MM.1S (cell line): ENCODE measurements at regions not wholly inside any gene's neighbourhood (a gene's known extent, or its start where the extent isn't known, plus 50 kb on each side); places are given as distances from the start of the nearest gene placed in this dataset.
A peak's percentile ranks its signal among the peaks of the same experiment; 100 is the strongest.

Experiments
- DNase-seq: peaks from one replicate; pipeline ENCODE4 v3.0.0-alpha.2; 2015
- H2AFZ ChIP-seq: fragments of 300-600 bp; sonication (generic); 2 replicates; pipeline ENCODE4 v1.6.0; 2016; ENCODE audit warnings: antibody characterized with exemption, low read length
- H3F3A ChIP-seq: fragments of 300-600 bp; sonication (generic); 2 replicates; pipeline ENCODE4 v1.6.1; 2016; ENCODE audit warnings: mild to moderate bottlenecking, antibody characterized with exemption, low read length, moderate library complexity, mixed read lengths; ENCODE audit not compliant: insufficient read depth
- H3K27ac ChIP-seq: fragments of 300-600 bp; sonication (generic); 2 replicates; pipeline ENCODE4 v1.5.1; 2016; ENCODE audit warnings: mild to moderate bottlenecking, low read length
- H3K27me3 ChIP-seq: fragments of 300-600 bp; sonication (generic); replicated peaks from 2 replicates; pipeline ENCODE4 v1.6.0; 2016; ENCODE audit warnings: low read length; ENCODE audit not compliant: insufficient read depth
- H3K36me3 ChIP-seq: fragments of 300-600 bp; sonication (generic); replicated peaks from 2 replicates; pipeline ENCODE4 v1.6.1; 2016; ENCODE audit warnings: mild to moderate bottlenecking, low read length, mixed read lengths; ENCODE audit not compliant: insufficient read depth
- H3K4me1 ChIP-seq: fragments of 300-600 bp; sonication (generic); 2 replicates; pipeline ENCODE4 v1.6.1; 2016; ENCODE audit warnings: low read length, mixed read lengths
- H3K4me2 ChIP-seq: fragments of 300-600 bp; sonication (generic); 2 replicates; pipeline ENCODE4 v1.6.0; 2016; ENCODE audit warnings: low read depth, low read length
- H3K4me3 ChIP-seq: fragments of 300-600 bp; sonication (generic); 2 replicates; pipeline ENCODE4 v1.5.1; 2016; ENCODE audit warnings: low read length, mixed read lengths
- H3K79me2 ChIP-seq: fragments of 300-600 bp; sonication (generic); 2 replicates; pipeline ENCODE4 v1.6.1; 2016; ENCODE audit warnings: mixed run types, low read length, mixed read lengths
- H3K9ac ChIP-seq: fragments of 300-600 bp; sonication (generic); 2 replicates; pipeline ENCODE4 v1.6.1; 2016; ENCODE audit warnings: low read length, mixed read lengths
- H3K9me2 ChIP-seq: fragments of 300-600 bp; sonication (generic); replicated peaks from 2 replicates; pipeline ENCODE4 v1.6.1; 2016; ENCODE audit warnings: mild to moderate bottlenecking, low read length, mixed read lengths; ENCODE audit not compliant: insufficient read depth
- H3K9me3 ChIP-seq: fragments of 300-600 bp; sonication (generic); replicated peaks from 2 replicates; pipeline ENCODE4 v1.6.1; 2016; ENCODE audit warnings: mild to moderate bottlenecking, low read length, mixed read lengths; ENCODE audit not compliant: insufficient read depth
- H4K20me1 ChIP-seq: fragments of 300-600 bp; sonication (generic); 2 replicates; pipeline ENCODE4 v1.6.1; 2016; ENCODE audit warnings: mild to moderate bottlenecking, low read length, moderate library complexity, mixed read lengths; ENCODE audit not compliant: insufficient read depth
- EZH2 ChIP-seq: fragments of 300-600 bp; sonication (generic); optimal IDR thresholded peaks from 2 replicates; pipeline ENCODE3; 2017; ENCODE audit warnings: low read depth, mild to moderate bottlenecking, antibody characterized with exemption, low read length, mixed read lengths
- EZH2phosphoT487 ChIP-seq: fragments of 300-600 bp; sonication (generic); IDR thresholded peaks from 2 replicates; pipeline ENCODE4 v1.6.1; 2018; ENCODE audit warnings: antibody characterized with exemption, low read length
- TF ChIP-seq, protein P1 (sequence below): fragments of 300-600 bp; sonication (generic); IDR thresholded peaks from 2 replicates; pipeline ENCODE4 v1.5.1; 2016; ENCODE audit warnings: antibody characterized with exemption, low read length, mixed read lengths

DNA sequence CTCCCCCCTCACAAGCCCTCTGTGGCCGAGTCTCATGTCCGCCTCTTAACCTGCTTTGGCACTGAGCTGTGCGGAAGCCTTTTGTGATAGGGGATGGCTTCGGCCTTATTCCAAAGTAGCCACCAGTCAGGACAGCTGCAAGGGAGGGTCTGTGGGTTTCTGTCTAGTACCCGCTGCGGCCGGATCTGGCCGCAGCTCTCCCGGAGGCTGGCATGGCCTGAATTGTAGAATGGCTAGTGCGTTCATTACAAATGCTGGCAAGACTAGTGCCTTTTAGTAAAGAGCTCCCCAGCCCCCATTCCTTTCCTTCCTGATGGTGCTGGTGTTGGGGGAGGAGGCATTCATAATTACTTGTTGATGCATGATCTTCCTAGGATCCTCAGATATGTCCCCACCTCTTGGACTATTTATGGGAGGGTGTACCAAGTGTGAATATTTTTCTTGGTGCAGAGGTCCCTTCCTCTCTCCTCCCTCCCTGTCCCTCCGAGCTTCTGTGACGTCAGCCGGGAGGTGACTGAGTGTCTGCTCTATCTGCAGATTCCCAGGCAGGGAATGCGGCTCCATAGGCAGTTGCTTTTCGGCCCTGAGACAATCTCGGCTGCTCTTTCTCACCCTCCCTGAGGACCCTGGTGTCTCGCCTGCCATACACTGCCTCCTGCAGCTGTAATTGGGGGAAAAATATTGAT is 108.7 kb upstream of the E2F8 start:
- H3K36me3 ChIP-seq = no peaks in the 10 kb centered on the region
- peaks cover 85% of the 10 kb centered on the region for H3K79me2 ChIP-seq
- H3K27me3 ChIP-seq = no peaks in the 10 kb centered on the region
- peaks cover 13% of the 10 kb centered on the region for H3F3A ChIP-seq
- H3K9me2 ChIP-seq = no peaks in the 10 kb centered on the region
- no peak overlapping the region for H3K4me2 ChIP-seq
- H3K9me3 ChIP-seq = no peaks in the 10 kb centered on the region
- TF ChIP-seq EZH2 (no peak), EZH2phosphoT487 (no peak)
- TF ChIP-seq, protein P1, sequence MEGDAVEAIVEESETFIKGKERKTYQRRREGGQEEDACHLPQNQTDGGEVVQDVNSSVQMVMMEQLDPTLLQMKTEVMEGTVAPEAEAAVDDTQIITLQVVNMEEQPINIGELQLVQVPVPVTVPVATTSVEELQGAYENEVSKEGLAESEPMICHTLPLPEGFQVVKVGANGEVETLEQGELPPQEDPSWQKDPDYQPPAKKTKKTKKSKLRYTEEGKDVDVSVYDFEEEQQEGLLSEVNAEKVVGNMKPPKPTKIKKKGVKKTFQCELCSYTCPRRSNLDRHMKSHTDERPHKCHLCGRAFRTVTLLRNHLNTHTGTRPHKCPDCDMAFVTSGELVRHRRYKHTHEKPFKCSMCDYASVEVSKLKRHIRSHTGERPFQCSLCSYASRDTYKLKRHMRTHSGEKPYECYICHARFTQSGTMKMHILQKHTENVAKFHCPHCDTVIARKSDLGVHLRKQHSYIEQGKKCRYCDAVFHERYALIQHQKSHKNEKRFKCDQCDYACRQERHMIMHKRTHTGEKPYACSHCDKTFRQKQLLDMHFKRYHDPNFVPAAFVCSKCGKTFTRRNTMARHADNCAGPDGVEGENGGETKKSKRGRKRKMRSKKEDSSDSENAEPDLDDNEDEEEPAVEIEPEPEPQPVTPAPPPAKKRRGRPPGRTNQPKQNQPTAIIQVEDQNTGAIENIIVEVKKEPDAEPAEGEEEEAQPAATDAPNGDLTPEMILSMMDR = no peak
- no peak for DNase-seq
- no peak overlapping the region for H3K4me3 ChIP-seq
- peaks cover 25% of the 10 kb centered on the region; the same call in 1 of the 2 replicates for H3K4me1 ChIP-seq
- no peak overlapping the region for H2AFZ ChIP-seq
- H3K9ac ChIP-seq = no peak overlapping the region
- H4K20me1 ChIP-seq = no peaks in the 10 kb centered on the region
- no peak overlapping the region for H3K27ac ChIP-seq

DNA sequence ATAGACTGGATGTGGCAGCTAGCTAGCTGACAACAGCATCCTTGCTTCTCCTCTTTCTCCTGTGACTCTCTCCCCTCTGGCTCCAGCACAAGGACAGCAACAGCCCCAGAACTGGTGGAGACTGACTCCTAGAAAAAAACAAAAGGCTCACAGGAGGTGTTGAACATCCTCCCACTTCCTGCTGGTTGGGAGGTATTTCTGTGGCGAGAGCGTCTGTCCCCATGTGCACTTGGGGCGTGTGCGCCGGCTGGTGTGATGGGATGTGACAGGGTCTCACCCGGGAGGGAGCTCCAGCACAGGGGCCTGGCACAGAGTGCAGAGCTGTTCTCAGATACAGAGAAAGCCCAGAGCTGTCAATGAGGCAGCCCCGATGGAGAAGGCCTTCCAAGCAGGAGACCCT is 107.2 kb upstream of the E2F8 start:
- Histone ChIP-seq H3K9me3 (no peaks in the 10 kb centered on the region), H3K4me3 (no peak overlapping the region), H3K9me2 (no peaks in the 10 kb centered on the region), H3K27me3 (no peaks in the 10 kb centered on the region), H3K36me3 (no peaks in the 10 kb centered on the region), H3K4me2 (no peak overlapping the region), H3K4me1 (peaks cover 25% of the 10 kb centered on the region; the same call in 1 of the 2 replicates), H3F3A (peaks cover 13% of the 10 kb centered on the region), H3K79me2 (peaks cover 69% of the 10 kb centered on the region), H2AFZ (no peak overlapping the region), H3K9ac (no peak overlapping the region), H3K27ac (no peak overlapping the region), H4K20me1 (no peaks in the 10 kb centered on the region)
- no peak for DNase-seq
- TF ChIP-seq, protein P1 = no peak
- TF ChIP-seq EZH2phosphoT487 (no peak), EZH2 (no peak)

GRCh38 chr11:19345848-19346681 is 105.3 kb upstream of the E2F8 start:
- Histone ChIP-seq H3K27me3 (no peaks in the 10 kb centered on the region), H4K20me1 (no peaks in the 10 kb centered on the region), H3F3A (peaks cover 13% of the 10 kb centered on the region), H3K36me3 (no peaks in the 10 kb centered on the region), H3K4me2 (peak overlapping the region; percentile 68), H3K79me2 (peaks cover 55% of the 10 kb centered on the region), H2AFZ (peak overlapping the region; percentile 32), H3K27ac (peak overlapping the region; percentile 24; the same call in 1 of the 2 replicates), H3K9ac (peak overlapping the region; percentile 39; the same call in 1 of the 2 replicates), H3K9me2 (no peaks in the 10 kb centered on the region), H3K4me3 (peak overlapping the region; percentile 85), H3K4me1 (peaks cover 25% of the 10 kb centered on the region; the same call in 1 of the 2 replicates), H3K9me3 (no peaks in the 10 kb centered on the region)
- TF ChIP-seq, protein P1 = peak; percentile 35; the same call in 1 of the 2 replicates
- no peak for TF ChIP-seq EZH2
- DNase-seq = peak; percentile 53
